SK-N-SH (cell line): ENCODE measurements at regions not wholly inside any gene's neighbourhood (a gene's known extent, or its start where the extent isn't known, plus 50 kb on each side); places are given as distances from the start of the nearest gene placed in this dataset.

ENCODE experiments used
- CTCF ChIA-PET: fragments of 300-600, 350-600 bp; formaldehyde crosslinking; extraction: SDS; loops from one replicate; lab custom pipeline; 2021; lab: Yijun Ruan, JAX
- POLR2A ChIA-PET: fragments of 350-600 bp; sonication (Branson Sonifier 250); formaldehyde crosslinking; extraction: SDS; loops from one replicate; lab custom pipeline; 2020; ENCODE audit warnings: antibody characterized with exemption, inconsistent platforms; lab: Yijun Ruan, JAX
- DNase-seq: peaks from one replicate; pipeline ENCODE4 v3.0.0; 2012
- H2AFZ ChIP-seq: fragments of 200-600 bp; sonication (generic); 2 replicates; pipeline ENCODE4 v1.8.1; 2016; ENCODE audit warnings: antibody characterized with exemption, mild to moderate bottlenecking, low read depth
- H3F3A ChIP-seq: fragments of 200-600 bp; sonication (generic); replicated peaks from 2 replicates; pipeline ENCODE3; 2016; ENCODE audit warnings: antibody characterized with exemption, mild to moderate bottlenecking; ENCODE audit not compliant: insufficient read depth
- H3K27ac ChIP-seq, 2 experiments: fragments of 200-500 bp in 1 of 2; fragments of 200-600 bp in 1 of 2; sonication (Bioruptor generic) in 1 of 2; sonication (generic), shearing (Covaris generic) in 1 of 2; 2 replicates each; pipeline versions ENCODE4 v1.5.1 to v1.6.1; 2014 to 2016; ENCODE audit warnings: low read depth in 2 of 2, inconsistent platforms in 1 of 2, low read length in 1 of 2, mild to moderate bottlenecking in 1 of 2, mixed read lengths in 1 of 2
- H3K27me3 ChIP-seq: fragments of 200-600 bp; sonication (generic), shearing (Covaris generic); 2 replicates; pipeline ENCODE4 v1.6.1; 2016; ENCODE audit warnings: mixed run types; ENCODE audit not compliant: insufficient read depth
- H3K36me3 ChIP-seq, 2 experiments: fragments of 200-500 bp in 1 of 2; fragments of 200-600 bp in 1 of 2; sonication (Bioruptor generic) in 1 of 2; sonication (generic) in 1 of 2; replicated peaks in 1 of 2; 2 replicates each; pipeline versions ENCODE3 to v1.5.1; 2014 to 2016; ENCODE audit warnings: low read length in 1 of 2, mild to moderate bottlenecking in 1 of 2; ENCODE audit not compliant: insufficient read depth in 2 of 2, control insufficient read depth in 1 of 2
- H3K4me1 ChIP-seq, 2 experiments: fragments of 200-500 bp in 1 of 2; fragments of 200-600 bp in 1 of 2; sonication (Bioruptor generic) in 1 of 2; sonication (generic), shearing (Covaris generic) in 1 of 2; 2 replicates each; pipeline versions ENCODE4 v1.5.1 to v1.6.1; 2014 to 2016; ENCODE audit warnings: low read depth in 1 of 2, low read length in 1 of 2, mixed run types in 1 of 2; ENCODE audit not compliant: insufficient read depth in 2 of 2, control insufficient read depth in 1 of 2
- H3K4me2 ChIP-seq: fragments of 200-600 bp; sonication (generic), shearing (Covaris generic); 2 replicates; pipeline ENCODE4 v1.6.1; 2017; ENCODE audit warnings: mixed run types
- H3K4me3 ChIP-seq, 2 experiments: fragments of 200-500 bp in 1 of 2; fragments of 200-600 bp in 1 of 2; sonication (Bioruptor generic) in 1 of 2; sonication (generic), shearing (Covaris generic) in 1 of 2; 2 replicates each; pipeline versions ENCODE4 v1.5.1 to v1.8.1; 2014 to 2016; ENCODE audit warnings: low read depth in 2 of 2, inconsistent platforms in 1 of 2, low read length in 1 of 2, mild to moderate bottlenecking in 1 of 2, mixed read lengths in 1 of 2, moderate library complexity in 1 of 2
- H3K79me2 ChIP-seq: fragments of 200-600 bp; sonication (generic); 2 replicates; pipeline ENCODE4 v1.8.1; 2017; ENCODE audit warnings: mild to moderate bottlenecking; ENCODE audit not compliant: insufficient read depth
- H3K9ac ChIP-seq: fragments of 200-600 bp; sonication (generic); 2 replicates; pipeline ENCODE4 v1.6.1; 2017; ENCODE audit warnings: mixed run types
- H3K9me2 ChIP-seq: fragments of 200-600 bp; sonication (generic); 2 replicates; pipeline ENCODE4 v1.6.1; 2017; ENCODE audit warnings: mixed run types
- H3K9me3 ChIP-seq: fragments of 200-600 bp; sonication (generic); 2 replicates; pipeline ENCODE4 v1.6.1; 2017; ENCODE audit warnings: mixed run types, mild to moderate bottlenecking, moderate library complexity
- H4K20me1 ChIP-seq: fragments of 200-600 bp; sonication (generic); 2 replicates; pipeline ENCODE4 v1.6.1; 2017; ENCODE audit warnings: mild to moderate bottlenecking, mixed run types; ENCODE audit not compliant: insufficient read depth
- ELF1 ChIP-seq: IDR thresholded peaks from 2 replicates; pipeline ENCODE4 v1.4.0; 2012
- EP300 ChIP-seq, 2 experiments: IDR thresholded peaks; 2 replicates each; pipeline versions ENCODE4 v1.4.0 to v1.6.1; 2012; ENCODE audit warnings: borderline replicate concordance in 1 of 2, low read depth in 1 of 2, low read length in 1 of 2
- EZH2phosphoT487 ChIP-seq: fragments of 200-600 bp; sonication (generic); IDR thresholded peaks from 2 replicates; pipeline ENCODE4 v1.6.1; 2017; ENCODE audit warnings: low read depth, mixed run types, mild to moderate bottlenecking, antibody characterized with exemption, moderate library complexity, borderline replicate concordance
- FOSL2 ChIP-seq: IDR thresholded peaks from 2 replicates; pipeline ENCODE4 v1.4.0; 2012; ENCODE audit warnings: low read depth, mild to moderate bottlenecking, moderate library complexity, borderline replicate concordance
- FOXM1 ChIP-seq: IDR thresholded peaks from 2 replicates; pipeline ENCODE4 v1.4.0; 2012; ENCODE audit warnings: low read depth, mild to moderate bottlenecking
- GATA2 ChIP-seq: sonication (generic); formaldehyde crosslinking; IDR thresholded peaks from 2 replicates; pipeline ENCODE4 v1.5.0; 2020; ENCODE audit warnings: mild to moderate bottlenecking, missing genetic modification reagents
- JUND ChIP-seq: IDR thresholded peaks from 2 replicates; pipeline ENCODE4 v1.4.0; 2012
- MEF2A ChIP-seq: IDR thresholded peaks from 2 replicates; pipeline ENCODE4 v1.4.0; 2012; ENCODE audit warnings: low read depth, borderline replicate concordance
- POLR2AphosphoS5 ChIP-seq: IDR thresholded peaks from 2 replicates; pipeline ENCODE4 v1.6.1; 2012; ENCODE audit warnings: low read depth, low read length
- RFX5 ChIP-seq: IDR thresholded peaks from 2 replicates; pipeline ENCODE4 v1.6.1; 2012; ENCODE audit warnings: mild to moderate bottlenecking, improper control_type of control experiment, low read length
- SIN3A ChIP-seq: IDR thresholded peaks from 2 replicates; pipeline ENCODE4 v1.6.1; 2012; ENCODE audit warnings: low read depth, mild to moderate bottlenecking, low read length, moderate library complexity, borderline replicate concordance
- SMC3 ChIP-seq: IDR thresholded peaks from 2 replicates; pipeline ENCODE4 v1.6.1; 2012; ENCODE audit warnings: low read depth, low read length, improper control_type of control experiment
- TAF1 ChIP-seq: IDR thresholded peaks from 2 replicates; pipeline ENCODE4 v1.6.1; 2012; ENCODE audit warnings: low read depth, mild to moderate bottlenecking, low read length, moderate library complexity, borderline replicate concordance
- TCF12 ChIP-seq: IDR thresholded peaks from 2 replicates; pipeline ENCODE4 v1.4.0; 2012
- TEAD4 ChIP-seq: IDR thresholded peaks from 2 replicates; pipeline ENCODE4 v1.4.0; 2012; ENCODE audit warnings: mild to moderate bottlenecking, borderline replicate concordance; ENCODE audit not compliant: insufficient read depth
- YY1 ChIP-seq: IDR thresholded peaks from 2 replicates; pipeline ENCODE4 v1.4.0; 2012; ENCODE audit warnings: low read depth, mild to moderate bottlenecking
- ZBTB33 ChIP-seq: IDR thresholded peaks from 2 replicates; pipeline ENCODE4 v1.4.0; 2012; ENCODE audit warnings: low read depth, borderline replicate concordance
- WGBS: methylation state at CpG from one replicate; pipeline ENCODE4 v1.1.6; 2017; ENCODE audit warnings: low lambda C conversion rate; 5-methylcytosine and 5-hydroxymethylcytosine counted together
- TF ChIP-seq, protein P1 (sequence below): IDR thresholded peaks from 2 replicates; pipeline ENCODE4; 2012
- TF ChIP-seq, protein P2 (sequence below): IDR thresholded peaks from 2 replicates; pipeline ENCODE4 v1.4.0; 2012; ENCODE audit warnings: low read depth

DNA sequence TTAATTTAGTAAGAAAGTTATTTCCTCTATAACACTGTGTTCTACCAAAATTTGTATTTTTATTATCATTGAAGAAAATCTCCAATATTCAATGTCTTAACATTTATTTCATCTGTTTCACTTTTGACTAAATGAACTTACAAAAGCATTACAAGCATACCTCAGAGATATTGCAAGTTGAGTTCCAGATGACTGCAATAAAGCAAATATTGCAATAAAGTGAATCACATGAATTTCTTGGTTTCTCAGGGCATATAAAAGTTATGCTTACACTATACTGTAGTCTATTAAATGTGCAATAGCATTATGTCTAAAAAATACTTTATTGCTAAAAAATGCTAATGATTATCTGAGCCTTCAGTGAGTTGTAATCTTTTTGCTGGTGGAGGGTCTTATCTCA lies 78.3 kb downstream of the TTC32 start (continued):
- TF ChIP-seq, protein P1, sequence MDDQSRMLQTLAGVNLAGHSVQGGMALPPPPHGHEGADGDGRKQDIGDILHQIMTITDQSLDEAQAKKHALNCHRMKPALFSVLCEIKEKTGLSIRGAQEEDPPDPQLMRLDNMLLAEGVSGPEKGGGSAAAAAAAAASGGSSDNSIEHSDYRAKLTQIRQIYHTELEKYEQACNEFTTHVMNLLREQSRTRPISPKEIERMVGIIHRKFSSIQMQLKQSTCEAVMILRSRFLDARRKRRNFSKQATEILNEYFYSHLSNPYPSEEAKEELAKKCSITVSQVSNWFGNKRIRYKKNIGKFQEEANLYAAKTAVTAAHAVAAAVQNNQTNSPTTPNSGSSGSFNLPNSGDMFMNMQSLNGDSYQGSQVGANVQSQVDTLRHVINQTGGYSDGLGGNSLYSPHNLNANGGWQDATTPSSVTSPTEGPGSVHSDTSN: no peak
- TF ChIP-seq ELF1 (no peak), SMC3 (no peak), FOXM1 (no peak), YY1 (no peak)
- TF ChIP-seq, protein P2, sequence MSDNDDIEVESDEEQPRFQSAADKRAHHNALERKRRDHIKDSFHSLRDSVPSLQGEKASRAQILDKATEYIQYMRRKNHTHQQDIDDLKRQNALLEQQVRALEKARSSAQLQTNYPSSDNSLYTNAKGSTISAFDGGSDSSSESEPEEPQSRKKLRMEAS: no peak

DNA sequence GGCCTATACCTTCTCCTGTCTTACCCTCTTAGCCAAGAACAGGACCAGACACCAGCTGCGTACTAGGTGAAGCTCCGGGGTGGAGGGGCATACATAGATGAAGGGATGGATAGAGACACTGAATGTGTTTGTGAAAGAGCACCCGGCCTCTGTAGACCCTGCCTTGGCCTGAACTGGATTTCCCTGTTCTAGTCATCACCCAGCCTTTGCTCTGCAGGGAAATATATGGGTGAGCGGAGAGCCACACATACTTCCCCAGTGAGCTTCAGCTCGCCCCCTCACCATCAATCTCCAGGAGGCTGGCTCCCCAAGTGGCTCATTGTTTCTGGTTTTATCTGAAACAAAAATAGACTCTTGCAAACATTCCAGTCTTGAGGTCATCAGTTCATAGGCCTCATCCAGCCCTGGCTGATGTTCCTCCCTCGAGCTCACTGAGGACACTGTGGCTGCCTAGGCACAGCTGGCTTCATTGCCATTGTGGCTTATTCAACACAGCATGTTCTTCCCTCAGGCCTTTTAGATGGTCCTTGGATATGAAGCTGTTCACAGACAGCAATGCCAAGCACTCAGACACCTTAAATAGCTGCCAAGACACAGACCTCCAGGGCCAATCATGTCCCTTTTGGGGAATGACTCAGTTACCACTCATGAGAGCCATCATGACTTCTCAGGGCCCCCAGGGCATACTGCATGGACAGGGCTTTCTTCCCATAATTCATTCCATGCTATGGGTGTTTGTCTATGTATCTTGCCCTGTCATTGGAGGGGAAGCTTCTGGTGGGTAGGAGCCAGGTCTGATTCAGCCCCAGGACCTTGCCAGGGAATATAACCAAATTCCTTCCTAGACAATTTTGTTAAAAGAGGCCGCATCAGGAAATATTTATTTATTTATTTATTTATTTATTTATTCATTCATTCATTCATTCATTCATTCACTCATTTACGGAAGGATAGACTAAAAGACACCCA lies 82.4 kb downstream of the TTC32 start:
- no peak overlapping the region for H3K4me3 ChIP-seq
- TF ChIP-seq EZH2phosphoT487 (no peak), TCF12 (no peak), RFX5 (no peak), EP300 (IDR thresholded peaks at IDR 0.05; ENCODE audit: borderline replicate concordance in 1 of 2, low read depth in 1 of 2, low read length in 1 of 2) (no peak), JUND (no peak), ZBTB33 (no peak), GATA2 (CRISPR knock-in tag) (no peak), POLR2AphosphoS5 (no peak), TAF1 (no peak), SIN3A (no peak), MEF2A (no peak), TEAD4 (no peak), FOXM1 (no peak), FOSL2 (no peak)
- TF ChIP-seq, protein P2: no peak
- TF ChIP-seq, protein P1: no peak
- no peaks in the 10 kb centered on the region for H3K79me2 ChIP-seq
- no peaks in the 10 kb centered on the region for H3F3A ChIP-seq
- no peak overlapping the region for H3K4me2 ChIP-seq
- POLR2A ChIA-PET: no interaction called here
- no peak overlapping the region for H3K9ac ChIP-seq
- CTCF ChIA-PET: interaction anchor here (0.7 kb wide), 1 partner anchor 44 kb away, joined by 3 read pairs; no protein-coding TSS in a partner anchor
- WGBS: 61% methylated on average over 8 of the region's 8 CpGs
- no peaks in the 10 kb centered on the region for H3K36me3 ChIP-seq
- no peak overlapping the region for H2AFZ ChIP-seq
- H3K9me2 ChIP-seq: no peaks in the 10 kb centered on the region
- H3K27me3 ChIP-seq: peaks cover 6% of the 10 kb centered on the region; the same call in 1 of the 2 replicates
- no peaks in the 10 kb centered on the region for H4K20me1 ChIP-seq
- no peak for DNase-seq
- H3K4me1 ChIP-seq: no peaks in the 10 kb centered on the region
- no peaks in the 10 kb centered on the region for H3K9me3 ChIP-seq
- H3K27ac ChIP-seq: no peak overlapping the region
